ENCODE measurements at regions not wholly inside any gene's neighbourhood (a gene's known extent, or its start where the extent isn't known, plus 50 kb on each side); places are given as distances from the start of the nearest gene placed in this dataset.

GRCh38 chrY:16947221-16947620 is 932.8 kb downstream of the CDY2B start:
- TF ChIP-seq CTCF (conservative IDR thresholded peaks at IDR 0.05) = no peak

More at GRCh38 chrY:16947221-16947620, 932.8 kb downstream of the CDY2B start:
- H3K27ac ChIP-seq = no peak overlapping the region

Data from VCaP (cell line).